H1 (cell line): ENCODE measurements at regions not wholly inside any gene's neighbourhood (a gene's known extent, or its start where the extent isn't known, plus 50 kb on each side); places are given as distances from the start of the nearest gene placed in this dataset.

Experiments used
- CEBPB ChIP-seq: IDR thresholded peaks from 2 replicates; pipeline ENCODE4 v1.6.1; 2012; ENCODE audit warnings: low read depth, low read length
- CHD2 ChIP-seq: IDR thresholded peaks from 2 replicates; pipeline ENCODE4 v1.6.1; 2012; ENCODE audit warnings: low read length, improper control_type of control experiment
- POLR2AphosphoS5 ChIP-seq: IDR thresholded peaks from 2 replicates; pipeline ENCODE4 v1.6.1; 2011; ENCODE audit warnings: low read depth, low read length
- TF ChIP-seq, protein P1 (sequence below): fragments of 300-600 bp; sonication (generic); IDR thresholded peaks from 2 replicates; pipeline ENCODE4 v1.7.1; 2012; ENCODE audit warnings: low read length, moderate library complexity, mild to moderate bottlenecking, inconsistent platforms; ENCODE audit not compliant: insufficient replicate concordance
- TF ChIP-seq, protein P2 (sequence below): IDR thresholded peaks from 2 replicates; pipeline ENCODE4 v1.6.1; 2012; ENCODE audit warnings: inconsistent platforms

- TF ChIP-seq, protein P1, sequence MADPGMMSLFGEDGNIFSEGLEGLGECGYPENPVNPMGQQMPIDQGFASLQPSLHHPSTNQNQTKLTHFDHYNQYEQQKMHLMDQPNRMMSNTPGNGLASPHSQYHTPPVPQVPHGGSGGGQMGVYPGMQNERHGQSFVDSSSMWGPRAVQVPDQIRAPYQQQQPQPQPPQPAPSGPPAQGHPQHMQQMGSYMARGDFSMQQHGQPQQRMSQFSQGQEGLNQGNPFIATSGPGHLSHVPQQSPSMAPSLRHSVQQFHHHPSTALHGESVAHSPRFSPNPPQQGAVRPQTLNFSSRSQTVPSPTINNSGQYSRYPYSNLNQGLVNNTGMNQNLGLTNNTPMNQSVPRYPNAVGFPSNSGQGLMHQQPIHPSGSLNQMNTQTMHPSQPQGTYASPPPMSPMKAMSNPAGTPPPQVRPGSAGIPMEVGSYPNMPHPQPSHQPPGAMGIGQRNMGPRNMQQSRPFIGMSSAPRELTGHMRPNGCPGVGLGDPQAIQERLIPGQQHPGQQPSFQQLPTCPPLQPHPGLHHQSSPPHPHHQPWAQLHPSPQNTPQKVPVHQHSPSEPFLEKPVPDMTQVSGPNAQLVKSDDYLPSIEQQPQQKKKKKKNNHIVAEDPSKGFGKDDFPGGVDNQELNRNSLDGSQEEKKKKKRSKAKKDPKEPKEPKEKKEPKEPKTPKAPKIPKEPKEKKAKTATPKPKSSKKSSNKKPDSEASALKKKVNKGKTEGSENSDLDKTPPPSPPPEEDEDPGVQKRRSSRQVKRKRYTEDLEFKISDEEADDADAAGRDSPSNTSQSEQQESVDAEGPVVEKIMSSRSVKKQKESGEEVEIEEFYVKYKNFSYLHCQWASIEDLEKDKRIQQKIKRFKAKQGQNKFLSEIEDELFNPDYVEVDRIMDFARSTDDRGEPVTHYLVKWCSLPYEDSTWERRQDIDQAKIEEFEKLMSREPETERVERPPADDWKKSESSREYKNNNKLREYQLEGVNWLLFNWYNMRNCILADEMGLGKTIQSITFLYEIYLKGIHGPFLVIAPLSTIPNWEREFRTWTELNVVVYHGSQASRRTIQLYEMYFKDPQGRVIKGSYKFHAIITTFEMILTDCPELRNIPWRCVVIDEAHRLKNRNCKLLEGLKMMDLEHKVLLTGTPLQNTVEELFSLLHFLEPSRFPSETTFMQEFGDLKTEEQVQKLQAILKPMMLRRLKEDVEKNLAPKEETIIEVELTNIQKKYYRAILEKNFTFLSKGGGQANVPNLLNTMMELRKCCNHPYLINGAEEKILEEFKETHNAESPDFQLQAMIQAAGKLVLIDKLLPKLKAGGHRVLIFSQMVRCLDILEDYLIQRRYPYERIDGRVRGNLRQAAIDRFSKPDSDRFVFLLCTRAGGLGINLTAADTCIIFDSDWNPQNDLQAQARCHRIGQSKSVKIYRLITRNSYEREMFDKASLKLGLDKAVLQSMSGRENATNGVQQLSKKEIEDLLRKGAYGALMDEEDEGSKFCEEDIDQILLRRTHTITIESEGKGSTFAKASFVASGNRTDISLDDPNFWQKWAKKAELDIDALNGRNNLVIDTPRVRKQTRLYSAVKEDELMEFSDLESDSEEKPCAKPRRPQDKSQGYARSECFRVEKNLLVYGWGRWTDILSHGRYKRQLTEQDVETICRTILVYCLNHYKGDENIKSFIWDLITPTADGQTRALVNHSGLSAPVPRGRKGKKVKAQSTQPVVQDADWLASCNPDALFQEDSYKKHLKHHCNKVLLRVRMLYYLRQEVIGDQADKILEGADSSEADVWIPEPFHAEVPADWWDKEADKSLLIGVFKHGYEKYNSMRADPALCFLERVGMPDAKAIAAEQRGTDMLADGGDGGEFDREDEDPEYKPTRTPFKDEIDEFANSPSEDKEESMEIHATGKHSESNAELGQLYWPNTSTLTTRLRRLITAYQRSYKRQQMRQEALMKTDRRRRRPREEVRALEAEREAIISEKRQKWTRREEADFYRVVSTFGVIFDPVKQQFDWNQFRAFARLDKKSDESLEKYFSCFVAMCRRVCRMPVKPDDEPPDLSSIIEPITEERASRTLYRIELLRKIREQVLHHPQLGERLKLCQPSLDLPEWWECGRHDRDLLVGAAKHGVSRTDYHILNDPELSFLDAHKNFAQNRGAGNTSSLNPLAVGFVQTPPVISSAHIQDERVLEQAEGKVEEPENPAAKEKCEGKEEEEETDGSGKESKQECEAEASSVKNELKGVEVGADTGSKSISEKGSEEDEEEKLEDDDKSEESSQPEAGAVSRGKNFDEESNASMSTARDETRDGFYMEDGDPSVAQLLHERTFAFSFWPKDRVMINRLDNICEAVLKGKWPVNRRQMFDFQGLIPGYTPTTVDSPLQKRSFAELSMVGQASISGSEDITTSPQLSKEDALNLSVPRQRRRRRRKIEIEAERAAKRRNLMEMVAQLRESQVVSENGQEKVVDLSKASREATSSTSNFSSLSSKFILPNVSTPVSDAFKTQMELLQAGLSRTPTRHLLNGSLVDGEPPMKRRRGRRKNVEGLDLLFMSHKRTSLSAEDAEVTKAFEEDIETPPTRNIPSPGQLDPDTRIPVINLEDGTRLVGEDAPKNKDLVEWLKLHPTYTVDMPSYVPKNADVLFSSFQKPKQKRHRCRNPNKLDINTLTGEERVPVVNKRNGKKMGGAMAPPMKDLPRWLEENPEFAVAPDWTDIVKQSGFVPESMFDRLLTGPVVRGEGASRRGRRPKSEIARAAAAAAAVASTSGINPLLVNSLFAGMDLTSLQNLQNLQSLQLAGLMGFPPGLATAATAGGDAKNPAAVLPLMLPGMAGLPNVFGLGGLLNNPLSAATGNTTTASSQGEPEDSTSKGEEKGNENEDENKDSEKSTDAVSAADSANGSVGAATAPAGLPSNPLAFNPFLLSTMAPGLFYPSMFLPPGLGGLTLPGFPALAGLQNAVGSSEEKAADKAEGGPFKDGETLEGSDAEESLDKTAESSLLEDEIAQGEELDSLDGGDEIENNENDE = no peak
- no peak for TF ChIP-seq CHD2
- TF ChIP-seq, protein P2, sequence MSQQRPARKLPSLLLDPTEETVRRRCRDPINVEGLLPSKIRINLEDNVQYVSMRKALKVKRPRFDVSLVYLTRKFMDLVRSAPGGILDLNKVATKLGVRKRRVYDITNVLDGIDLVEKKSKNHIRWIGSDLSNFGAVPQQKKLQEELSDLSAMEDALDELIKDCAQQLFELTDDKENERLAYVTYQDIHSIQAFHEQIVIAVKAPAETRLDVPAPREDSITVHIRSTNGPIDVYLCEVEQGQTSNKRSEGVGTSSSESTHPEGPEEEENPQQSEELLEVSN = no peak
- no peak for TF ChIP-seq POLR2AphosphoS5
- TF ChIP-seq CEBPB = no peak
These were observed 350.9 kb upstream of the ZP4 start (continued) for GRCh38 chr1:238241607-238242006.
